ENCODE measurements at regions not wholly inside any gene's neighbourhood (a gene's known extent, or its start where the extent isn't known, plus 50 kb on each side); places are given as distances from the start of the nearest gene placed in this dataset.

GRCh38 chr15:29554531-29554930 is 267.7 kb downstream of the TJP1 start:
- DNase-seq (ENCODE audit: low spot score) = no peak

GRCh38 chr15:29550834-29551465 is 271.3 kb downstream of the TJP1 start:
- DNase-seq (ENCODE audit: low spot score) = no peak

GRCh38 chr15:29548006-29548405 is 274.3 kb downstream of the TJP1 start:
- no peak for DNase-seq (ENCODE audit: low spot score)

GRCh38 chr15:29544513-29545128 is 275.0 kb upstream of the NSMCE3 start:
- DNase-seq (ENCODE audit: low spot score) = no peak

GRCh38 chr15:29542994-29543393 is 273.4 kb upstream of the NSMCE3 start:
- DNase-seq (ENCODE audit: low spot score) = no peak

- DNase-seq (ENCODE audit: low spot score) = no peak
These were observed 271.7 kb upstream of the NSMCE3 start for GRCh38 chr15:29541309-29541708.

- no peak for DNase-seq (ENCODE audit: low spot score)
These were observed 270.9 kb upstream of the NSMCE3 start for GRCh38 chr15:29540479-29540878.

GRCh38 chr15:29539736-29540135 is 270.1 kb upstream of the NSMCE3 start:
- no peak for DNase-seq (ENCODE audit: low spot score)

- no peak for DNase-seq (ENCODE audit: low spot score)
These were observed 268.4 kb upstream of the NSMCE3 start for GRCh38 chr15:29538044-29538443.

- no peak for DNase-seq (ENCODE audit: low spot score)
These were observed 266.3 kb upstream of the NSMCE3 start for GRCh38 chr15:29535952-29536351.

GRCh38 chr15:29534378-29534777 is 264.8 kb upstream of the NSMCE3 start:
- DNase-seq (ENCODE audit: low spot score) = no peak

GRCh38 chr15:29533647-29534046 is 264.0 kb upstream of the NSMCE3 start:
- no peak for DNase-seq (ENCODE audit: low spot score)

GRCh38 chr15:29532296-29532695 is 262.7 kb upstream of the NSMCE3 start:
- DNase-seq (ENCODE audit: low spot score) = no peak

GRCh38 chr15:29530966-29531365 is 261.3 kb upstream of the NSMCE3 start:
- no peak for DNase-seq (ENCODE audit: low spot score)

GRCh38 chr15:29529043-29529442 is 259.4 kb upstream of the NSMCE3 start:
- no peak for DNase-seq (ENCODE audit: low spot score)

GRCh38 chr15:29528276-29528675 is 258.7 kb upstream of the NSMCE3 start:
- DNase-seq (ENCODE audit: low spot score) = no peak

- DNase-seq (ENCODE audit: low spot score) = no peak
These were observed 257.2 kb upstream of the NSMCE3 start for GRCh38 chr15:29526802-29527201.

- DNase-seq (ENCODE audit: low spot score) = no peak
These were observed 253.0 kb upstream of the NSMCE3 start for GRCh38 chr15:29522373-29523276.

- DNase-seq (ENCODE audit: low spot score) = no peak
These were observed 248.8 kb upstream of the NSMCE3 start for GRCh38 chr15:29518442-29518841.

GRCh38 chr15:29517829-29518228 is 248.2 kb upstream of the NSMCE3 start:
- no peak for DNase-seq (ENCODE audit: low spot score)

GRCh38 chr15:29516929-29517328 is 247.3 kb upstream of the NSMCE3 start:
- no peak for DNase-seq (ENCODE audit: low spot score)

GRCh38 chr15:29514926-29515325 is 245.3 kb upstream of the NSMCE3 start:
- no peak for DNase-seq (ENCODE audit: low spot score)

GRCh38 chr15:29511663-29512062 is 242.0 kb upstream of the NSMCE3 start:
- no peak for DNase-seq (ENCODE audit: low spot score)
